ENCODE measurements at regions not wholly inside any gene's neighbourhood (a gene's known extent, or its start where the extent isn't known, plus 50 kb on each side); places are given as distances from the start of the nearest gene placed in this dataset.

- Histone ChIP-seq H3K27me3 (replicated peaks in 1 of 4; ENCODE audit: control extremely low read depth in 1 of 4, control insufficient read depth in 3 of 4, insufficient read depth in 4 of 4, low read length in 3 of 4) (no peaks in the 10 kb centered on the region), H3K79me2 (ENCODE audit: control insufficient read depth, insufficient read depth, low read length) (no peaks in the 10 kb centered on the region), H3K9ac (ENCODE audit: low read length) (no peak overlapping the region), H3K4me2 (replicated peaks; ENCODE audit: low read depth, low read length, poor library complexity, severe bottlenecking) (no peak overlapping the region), H3K27ac (ENCODE audit: low read length in 2 of 2) (no peak overlapping the region), H3K4me3 (ENCODE audit: control extremely low read depth in 1 of 5, extremely low read depth in 1 of 5, insufficient read depth in 1 of 5, low read depth in 2 of 5, low read length in 4 of 5) (no peak overlapping the region), H3K4me1 (ENCODE audit: control insufficient read depth in 2 of 2, insufficient read depth in 2 of 2, low read length in 2 of 2) (no peaks in the 10 kb centered on the region), H4K20me1 (ENCODE audit: control insufficient read depth, insufficient read depth, low read length, poor library complexity, severe bottlenecking) (no peaks in the 10 kb centered on the region), H3K9me3 (ENCODE audit: control extremely low read depth in 1 of 3, control insufficient read depth in 2 of 3, insufficient read depth in 1 of 3, low read length in 2 of 3) (no peaks in the 10 kb centered on the region), H2AFZ (ENCODE audit: insufficient read depth, low read depth, low read length, poor library complexity, severe bottlenecking) (no peak overlapping the region), H3K36me3 (replicated peaks in 1 of 2; ENCODE audit: control extremely low read depth in 1 of 2, control insufficient read depth in 1 of 2, extremely low read depth in 1 of 2, insufficient read depth in 2 of 2, low read length in 1 of 2) (no peaks in the 10 kb centered on the region)
- no peaks in the 10 kb centered on the region for H3K9me3 Mint-ChIP-seq (ENCODE audit: insufficient read depth)
- no peak for ATAC-seq (ENCODE audit: low read depth)
- DNase-seq, result no peak
- no peak overlapping the region for H3K4me3 Mint-ChIP-seq
- H3K27me3 Mint-ChIP-seq, result no peaks in the 10 kb centered on the region
- 80% methylated on average over 1 of the region's 6 CpGs for WGBS (ENCODE audit: insufficient coverage)
- intact Hi-C loops (cut with micrococcal nuclease), result no loop called here
- ChIA-PET POLR2A (no interaction called here), CTCF (no interaction called here)
- H3K27ac Mint-ChIP-seq, result no peak overlapping the region
- H3K4me1 Mint-ChIP-seq, result no peaks in the 10 kb centered on the region
- TF ChIP-seq CTCF (IDR thresholded peaks at IDR 0.05) (no peak), EZH2 (IDR thresholded peaks at IDR 0.05; ENCODE audit: borderline replicate concordance, insufficient read depth, low read depth, low read length, poor library complexity, severe bottlenecking) (no peak)
These were observed 423.6 kb downstream of the HAO1 start for GRCh38 chr20:7516621-7517111.

GRCh38 chr20:7520361-7520760, 419.9 kb downstream of the HAO1 start:
- no peaks in the 10 kb centered on the region for H3K36me3 ChIP-seq (replicated peaks in 1 of 2; ENCODE audit: control extremely low read depth in 1 of 2, control insufficient read depth in 1 of 2, extremely low read depth in 1 of 2, insufficient read depth in 2 of 2, low read length in 1 of 2)
- ATAC-seq (ENCODE audit: low read depth) (no peak), DNase-seq (no peak)
- no peak overlapping the region for H3K4me3 ChIP-seq (ENCODE audit: control extremely low read depth in 1 of 5, extremely low read depth in 1 of 5, insufficient read depth in 1 of 5, low read depth in 2 of 5, low read length in 4 of 5)
- ChIA-PET POLR2A (no interaction called here), CTCF (no interaction called here)
- H3K9me3 ChIP-seq (ENCODE audit: control extremely low read depth in 1 of 3, control insufficient read depth in 2 of 3, insufficient read depth in 1 of 3, low read length in 2 of 3), result no peaks in the 10 kb centered on the region
- no peak overlapping the region for H3K4me2 ChIP-seq (replicated peaks; ENCODE audit: low read depth, low read length, poor library complexity, severe bottlenecking)
- Mint-ChIP-seq H3K9me3 (ENCODE audit: insufficient read depth) (no peaks in the 10 kb centered on the region), H3K4me3 (no peak overlapping the region), H3K27me3 (no peaks in the 10 kb centered on the region), H3K4me1 (no peaks in the 10 kb centered on the region), H3K27ac (no peak overlapping the region)
- TF ChIP-seq CTCF (IDR thresholded peaks at IDR 0.05) (no peak), EZH2 (IDR thresholded peaks at IDR 0.05; ENCODE audit: borderline replicate concordance, insufficient read depth, low read depth, low read length, poor library complexity, severe bottlenecking) (no peak)
- no peaks in the 10 kb centered on the region for H3K79me2 ChIP-seq (ENCODE audit: control insufficient read depth, insufficient read depth, low read length)
- no peaks in the 10 kb centered on the region for H4K20me1 ChIP-seq (ENCODE audit: control insufficient read depth, insufficient read depth, low read length, poor library complexity, severe bottlenecking)
- no peak overlapping the region for H3K9ac ChIP-seq (ENCODE audit: low read length)
- intact Hi-C loops (cut with micrococcal nuclease), result no loop called here
- no peak overlapping the region for H3K27ac ChIP-seq (ENCODE audit: low read length in 2 of 2)
- H3K27me3 ChIP-seq (replicated peaks in 1 of 4; ENCODE audit: control extremely low read depth in 1 of 4, control insufficient read depth in 3 of 4, insufficient read depth in 4 of 4, low read length in 3 of 4), result no peaks in the 10 kb centered on the region
- no peak overlapping the region for H2AFZ ChIP-seq (ENCODE audit: insufficient read depth, low read depth, low read length, poor library complexity, severe bottlenecking)
- H3K4me1 ChIP-seq (ENCODE audit: control insufficient read depth in 2 of 2, insufficient read depth in 2 of 2, low read length in 2 of 2), result no peaks in the 10 kb centered on the region
- 81% methylated on average over 2 of the region's 4 CpGs for WGBS (ENCODE audit: insufficient coverage)

Data from B cell (primary cell).